NCI-H526 treated with DMSO at 0.1 percent for 48 hours (cell line): ENCODE measurements at regions not wholly inside any gene's neighbourhood (a gene's known extent, or its start where the extent isn't known, plus 50 kb on each side); places are given as distances from the start of the nearest gene placed in this dataset.

ENCODE experiments used
- DNase-seq: peaks from one replicate; lab custom pipeline; 2025; lab: John Stamatoyannopoulos, UW

DNA sequence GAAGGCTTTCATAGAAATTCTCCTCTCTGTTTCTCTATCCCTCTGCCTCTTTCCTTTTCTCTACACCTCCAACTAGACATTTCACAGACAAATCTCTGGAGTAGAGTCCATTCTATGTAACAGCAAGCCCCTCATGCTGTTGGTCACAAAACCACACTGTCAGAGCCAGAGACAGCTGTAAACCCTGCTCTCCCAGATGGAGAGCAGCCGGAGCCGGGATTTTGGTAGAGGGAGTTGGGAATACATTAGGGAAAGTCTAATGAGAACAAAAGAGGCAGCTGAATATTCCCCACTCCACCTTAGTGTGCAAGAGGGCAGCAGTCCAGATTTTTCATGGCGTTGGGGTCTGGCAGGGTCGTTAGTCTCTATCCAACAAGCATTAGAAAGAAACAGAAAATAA lies 68.3 kb upstream of the EDN1 start:
- no peak for DNase-seq

DNA sequence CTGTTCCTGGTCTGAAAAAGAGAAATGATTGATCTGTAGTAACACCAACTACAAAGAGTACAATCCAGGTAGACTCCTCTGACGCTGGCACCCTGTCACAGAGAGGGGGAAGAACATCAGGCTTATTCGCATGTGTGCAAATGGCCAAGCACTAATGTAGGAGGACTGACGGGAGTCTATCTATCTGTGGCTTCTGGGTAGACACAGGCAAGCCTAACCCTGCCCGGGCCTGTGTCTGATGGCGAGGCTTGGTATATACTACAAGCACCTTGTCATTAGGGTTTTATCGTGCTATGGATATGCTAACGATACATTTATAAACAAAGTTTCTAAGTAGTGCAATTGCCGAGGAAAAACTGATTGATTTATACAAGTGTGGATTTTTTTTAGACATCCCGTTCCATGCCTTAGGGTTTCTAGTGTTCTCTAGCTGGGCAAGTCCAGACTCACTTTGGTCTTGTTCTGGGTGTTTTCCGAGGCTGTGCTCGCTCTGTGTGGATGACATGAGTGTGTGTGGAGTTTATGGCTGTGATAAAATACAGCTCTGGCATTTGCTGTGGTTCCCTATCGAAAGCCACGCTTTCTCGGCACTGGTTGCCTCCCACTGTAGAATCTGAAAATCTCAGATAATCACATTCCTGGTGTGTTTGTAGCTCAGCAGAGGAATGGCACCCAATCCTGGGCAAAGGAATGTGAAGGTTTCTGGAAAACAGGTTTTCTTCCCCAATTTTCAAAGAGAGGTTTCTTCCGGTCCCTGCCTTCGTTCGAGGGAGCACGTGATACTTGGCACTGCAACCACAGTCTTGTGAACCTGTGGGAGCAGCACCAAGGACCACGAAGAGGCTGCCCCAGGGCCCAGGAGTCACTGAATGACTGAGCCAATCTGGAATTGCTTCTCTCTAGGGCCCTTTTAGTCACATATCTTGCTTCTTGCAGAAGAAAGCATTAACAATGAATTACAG lies 67.5 kb upstream of the EDN1 start:
- DNase-seq, result no peak

DNA sequence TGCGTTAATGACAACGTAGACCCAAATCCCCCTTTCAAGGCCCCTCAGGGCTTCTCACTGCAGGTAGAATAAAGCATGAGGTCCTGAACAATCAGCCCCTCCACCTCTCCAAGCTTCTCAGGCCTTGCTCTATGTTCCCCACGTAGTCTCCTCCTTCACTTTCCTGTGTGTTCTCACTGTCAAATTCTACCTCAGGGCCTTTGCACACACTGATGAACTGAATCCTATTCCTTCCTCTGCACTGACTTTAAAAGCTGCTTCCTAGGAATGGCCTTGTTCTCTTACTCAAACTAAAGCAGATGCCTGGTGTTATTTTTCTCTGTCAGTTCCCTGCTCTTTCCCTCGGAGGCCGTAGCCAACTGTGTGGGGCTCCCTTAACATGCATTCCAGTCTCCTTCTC lies 66.8 kb upstream of the EDN1 start:
- DNase-seq, result no peak

DNA sequence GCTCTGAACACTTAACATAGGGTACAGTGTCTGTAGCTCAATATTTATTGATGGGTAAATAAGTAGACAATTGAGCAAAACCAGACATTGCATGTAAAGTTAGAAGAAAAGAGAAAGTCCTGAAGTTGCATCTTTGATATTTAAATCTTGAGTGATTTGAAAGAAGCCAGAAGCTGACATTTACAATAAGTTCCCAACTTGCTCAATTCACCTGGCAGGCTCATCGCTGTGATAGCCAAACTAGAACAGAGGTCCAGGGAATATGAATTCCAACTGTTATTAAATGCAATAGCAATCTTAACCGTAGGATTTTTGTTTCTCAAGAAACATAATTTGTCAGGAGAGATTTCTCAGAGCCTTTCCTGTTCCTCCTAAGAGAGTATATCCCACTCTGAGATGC lies 65.9 kb upstream of the EDN1 start:
- DNase-seq, result no peak

DNA sequence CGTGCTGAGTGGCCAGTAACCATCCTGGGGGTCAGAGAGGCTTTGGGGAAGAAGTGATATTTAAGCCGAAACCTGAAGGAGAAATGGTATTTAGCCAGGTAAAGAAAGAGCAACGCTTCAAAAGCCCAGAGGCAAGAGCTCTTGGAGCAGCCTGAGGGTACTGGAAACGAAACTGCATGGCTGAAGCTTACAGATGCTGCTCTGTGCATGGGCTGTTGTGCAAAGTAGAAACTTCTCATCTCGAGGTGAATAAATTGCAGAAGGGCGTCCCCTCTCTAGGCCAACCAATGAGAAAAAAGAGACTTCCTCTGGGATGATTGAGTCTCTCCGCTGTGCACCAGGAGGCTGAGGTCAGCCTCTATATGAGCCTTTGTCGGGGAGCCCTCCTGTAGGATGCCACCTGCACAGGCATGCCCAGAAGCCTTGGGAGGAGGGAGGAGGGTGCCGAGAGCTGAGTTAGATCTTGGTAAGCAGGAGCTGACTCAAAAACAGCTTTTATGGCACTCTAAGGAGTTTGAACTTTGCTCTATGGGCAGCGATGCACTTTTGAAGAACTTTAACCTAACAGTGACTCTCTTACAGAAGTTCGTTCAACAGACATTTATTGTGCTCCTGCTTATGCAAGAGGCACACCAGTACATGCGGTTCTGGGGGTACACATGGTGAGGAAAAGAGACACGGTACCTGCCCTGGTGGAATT lies 61.6 kb upstream of the EDN1 start:
- no peak for DNase-seq

DNA sequence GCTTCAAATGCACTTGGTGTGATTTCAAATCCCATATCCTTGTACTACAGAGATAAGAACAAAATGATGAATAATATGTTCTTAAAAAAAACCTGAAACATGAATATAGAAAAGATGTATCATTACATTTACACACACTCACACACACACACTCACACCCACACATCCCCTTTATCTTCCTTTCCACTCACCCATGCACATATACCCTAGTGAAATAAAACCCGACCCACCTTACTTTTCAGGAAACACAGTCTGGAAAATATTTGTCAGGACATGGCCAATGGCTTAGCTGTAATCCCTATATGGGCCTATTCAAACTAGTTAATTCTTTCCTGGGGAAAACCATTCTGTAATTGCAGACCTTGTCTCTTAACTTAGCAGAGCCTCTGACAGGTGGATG lies 60.8 kb upstream of the EDN1 start:
- no peak for DNase-seq

DNA sequence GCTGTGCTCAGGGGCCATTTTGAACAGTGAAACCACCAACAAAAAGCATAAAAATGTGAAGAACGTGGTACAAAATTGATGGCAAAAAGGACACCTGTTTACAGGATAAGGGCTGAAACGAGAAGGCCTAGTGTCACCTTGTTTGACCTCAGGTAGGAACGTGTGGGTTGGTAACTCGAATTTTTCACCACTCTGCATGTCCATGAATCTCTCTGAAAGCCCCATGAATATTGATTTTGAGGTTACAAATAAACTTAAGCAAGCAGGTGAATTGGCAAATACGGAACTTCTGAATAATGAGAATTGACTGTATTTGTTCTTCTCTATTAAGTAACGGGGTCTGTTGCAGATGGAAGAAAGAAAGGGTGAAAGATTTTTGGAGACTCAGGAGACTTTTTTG lies 59.6 kb upstream of the EDN1 start:
- no peak for DNase-seq

DNA sequence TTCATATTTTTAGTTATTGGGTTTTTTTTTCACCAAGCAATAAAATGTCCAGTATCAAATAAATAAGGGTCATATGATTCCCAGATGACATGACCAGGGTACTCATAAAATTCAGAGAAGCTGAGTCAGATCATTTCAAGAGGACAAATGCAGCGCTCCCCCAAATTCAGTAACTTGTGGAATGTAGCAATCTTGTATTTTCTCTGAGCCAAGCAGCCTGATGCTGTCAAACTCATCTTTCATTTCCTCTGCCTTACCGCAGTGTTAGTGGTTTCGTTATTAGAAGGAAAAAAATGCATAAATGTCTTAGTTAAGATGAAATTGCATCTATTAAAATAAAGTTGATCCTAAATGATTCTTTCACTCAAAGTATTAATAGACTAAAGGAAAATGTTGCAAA lies 57.8 kb upstream of the EDN1 start:
- no peak for DNase-seq

DNA sequence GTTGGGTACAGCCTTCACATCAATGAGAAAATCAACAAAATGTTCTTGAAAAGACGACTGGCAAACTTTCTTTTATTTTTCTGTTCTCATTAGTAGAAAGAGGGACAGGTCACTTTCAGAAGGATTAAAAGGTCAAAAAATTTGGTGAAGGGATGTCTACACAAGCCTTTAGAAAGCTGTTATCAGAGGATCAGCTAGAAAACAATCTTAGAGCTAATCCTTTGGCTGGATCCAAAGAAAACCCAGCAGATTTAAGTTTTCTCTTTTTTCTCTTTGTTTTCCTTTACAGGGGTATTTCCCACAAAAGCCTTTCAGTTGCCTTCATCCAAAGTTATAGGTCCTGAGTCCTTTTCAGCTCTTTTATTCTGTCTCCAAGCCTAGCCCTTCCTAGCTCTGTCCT lies 57.3 kb upstream of the EDN1 start:
- DNase-seq, result no peak

DNA sequence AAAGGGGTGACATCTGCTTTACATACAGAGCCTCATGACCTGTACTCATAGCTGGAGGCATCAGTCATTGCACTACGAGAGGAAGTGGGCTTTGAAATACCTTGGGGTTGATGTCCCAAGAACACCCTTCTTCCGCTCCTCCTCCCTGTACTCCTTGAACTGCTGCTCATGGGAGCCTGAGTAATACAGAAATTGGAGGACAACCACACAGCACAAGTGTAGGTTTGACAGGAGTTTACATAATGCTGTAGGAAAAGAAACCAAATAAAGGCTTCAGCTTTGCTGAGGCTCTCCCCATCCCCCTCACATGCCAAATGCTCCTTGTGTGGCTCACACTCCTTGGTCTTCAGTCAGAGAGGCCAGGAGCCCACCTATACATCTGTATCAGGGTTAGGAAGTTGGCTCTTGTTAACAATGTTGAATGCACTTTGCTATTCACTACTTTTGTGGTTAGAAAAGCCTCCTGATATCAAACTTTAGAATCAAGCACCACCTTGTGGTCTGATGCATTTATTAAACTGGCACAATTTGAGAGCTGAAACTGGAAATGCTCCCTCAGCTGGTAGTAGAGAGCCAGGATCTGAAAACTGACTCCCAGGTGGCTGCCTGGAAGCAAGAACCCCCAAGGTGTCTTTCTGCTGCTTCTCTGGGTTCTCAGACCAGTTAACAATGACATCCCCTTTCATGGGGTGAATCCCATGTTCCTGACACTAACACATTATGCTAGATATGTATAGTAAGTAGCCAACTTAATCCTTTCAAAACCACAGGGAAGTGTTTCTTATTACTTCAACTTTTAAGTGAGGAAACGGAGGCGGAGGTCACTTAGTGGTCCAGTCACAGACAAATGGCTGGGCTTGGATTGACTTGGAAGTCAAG lies 56.2 kb upstream of the EDN1 start:
- peak; percentile 43 for DNase-seq

DNA sequence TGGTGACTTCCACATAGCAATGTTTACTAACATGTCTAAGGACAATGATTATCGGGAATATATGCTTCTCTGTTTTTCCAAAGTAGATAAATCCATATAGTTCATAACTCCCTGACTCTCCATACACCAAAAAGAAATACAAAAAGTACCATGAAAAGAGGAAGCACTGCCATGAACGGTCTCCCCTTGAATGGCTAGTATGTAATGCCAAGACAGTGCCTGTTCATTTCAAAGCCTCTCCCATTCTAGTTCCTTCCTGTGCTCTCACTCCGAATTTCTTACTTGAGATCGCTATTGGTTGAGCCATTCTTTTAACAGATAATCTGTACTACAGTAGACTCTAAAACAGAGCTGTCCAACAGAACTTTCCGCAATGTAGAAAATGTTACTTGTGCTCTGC lies 54.8 kb upstream of the EDN1 start:
- DNase-seq, result no peak

DNA sequence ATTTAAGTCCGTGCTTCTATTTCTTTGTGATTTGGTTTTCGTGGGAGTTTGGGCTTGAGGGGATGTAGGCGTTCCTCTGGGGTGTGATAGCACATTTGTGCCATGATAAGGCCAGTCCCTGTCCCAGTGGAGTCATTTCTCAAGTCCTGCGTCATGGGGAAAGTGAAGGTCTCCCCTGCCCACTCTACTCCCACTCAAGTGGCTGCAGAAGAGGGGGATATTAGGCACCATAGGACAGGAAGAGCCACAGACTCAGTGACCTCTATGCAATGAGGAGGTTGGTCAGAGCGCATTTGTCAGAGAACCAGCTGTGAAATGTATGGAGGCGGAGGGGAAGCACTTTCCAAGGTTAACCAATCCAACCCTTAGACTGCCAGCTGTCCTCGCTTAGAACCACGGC lies 51.9 kb upstream of the EDN1 start:
- DNase-seq, result no peak
